K562 (cell line): ENCODE measurements at regions not wholly inside any gene's neighbourhood (a gene's known extent, or its start where the extent isn't known, plus 50 kb on each side); places are given as distances from the start of the nearest gene placed in this dataset.

Experiments used
- DPF2 ChIP-seq: fragments of 450-650 bp; IDR thresholded peaks from 2 replicates; pipeline ENCODE4 v1.6.1; 2016
- SIN3A ChIP-seq, 2 experiments: fragments of 150-350 bp in 1 of 2; IDR thresholded peaks; 2 replicates each; pipeline ENCODE4 v1.6.1; 2011 to 2016; ENCODE audit warnings: borderline replicate concordance in 2 of 2, low read depth in 2 of 2, low read length in 2 of 2, mild to moderate bottlenecking in 2 of 2, moderate library complexity in 2 of 2; ENCODE audit not compliant: control insufficient read depth in 1 of 2
- SMAD2 ChIP-seq: fragments of 150-350 bp; IDR thresholded peaks from 2 replicates; pipeline ENCODE4 v1.6.1; 2014; ENCODE audit warnings: low read depth, mild to moderate bottlenecking, low read length
- TFAM ChIP-seq: fragments of 250-450 bp; sonication (Bioruptor Pico); conservative IDR thresholded peaks from 2 replicates; pipeline ENCODE4 v1.5.0; 2021; ENCODE audit warnings: mild to moderate bottlenecking, moderate library complexity
- TF ChIP-seq, protein P1 (sequence below): fragments of 450-650 bp; formaldehyde crosslinking; IDR thresholded peaks from 2 replicates; pipeline ENCODE4 v1.4.0; 2022; ENCODE audit warnings: mild to moderate bottlenecking, moderate library complexity

DNA sequence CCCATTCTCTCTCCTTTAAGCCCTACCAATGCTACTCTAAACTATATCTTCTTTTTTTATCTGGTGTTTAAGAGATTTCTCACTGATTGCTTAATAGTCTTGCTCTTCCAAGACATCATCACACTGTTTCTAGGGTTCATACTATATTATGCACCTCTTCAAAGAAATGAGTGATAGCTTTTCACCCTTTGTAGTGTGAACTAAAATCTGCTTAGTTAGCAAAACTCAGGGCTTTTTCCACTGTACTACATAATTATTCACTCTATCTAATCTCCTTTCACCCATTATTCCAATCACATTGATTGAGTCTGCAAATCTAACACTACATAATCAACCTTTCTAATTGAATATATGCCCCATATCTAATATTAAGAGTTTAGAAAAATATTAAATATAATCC, 456.0 kb upstream of the SOX9 start:
- TF ChIP-seq SMAD2 (no peak), TFAM (CRISPR knock-in tag) (no peak), DPF2 (no peak), SIN3A (IDR thresholded peaks at IDR 0.05; ENCODE audit: borderline replicate concordance in 2 of 2, control insufficient read depth in 1 of 2, low read depth in 2 of 2, low read length in 2 of 2) (no peak)
- TF ChIP-seq, protein P1, sequence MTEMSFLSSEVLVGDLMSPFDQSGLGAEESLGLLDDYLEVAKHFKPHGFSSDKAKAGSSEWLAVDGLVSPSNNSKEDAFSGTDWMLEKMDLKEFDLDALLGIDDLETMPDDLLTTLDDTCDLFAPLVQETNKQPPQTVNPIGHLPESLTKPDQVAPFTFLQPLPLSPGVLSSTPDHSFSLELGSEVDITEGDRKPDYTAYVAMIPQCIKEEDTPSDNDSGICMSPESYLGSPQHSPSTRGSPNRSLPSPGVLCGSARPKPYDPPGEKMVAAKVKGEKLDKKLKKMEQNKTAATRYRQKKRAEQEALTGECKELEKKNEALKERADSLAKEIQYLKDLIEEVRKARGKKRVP, result no peak
